T-helper 9 cell (primary cell): ENCODE measurements at regions not wholly inside any gene's neighbourhood (a gene's known extent, or its start where the extent isn't known, plus 50 kb on each side); places are given as distances from the start of the nearest gene placed in this dataset.

ENCODE experiments used
- DNase-seq: peaks from one replicate; pipeline ENCODE4 v3.0.0-alpha.2; 2020

GRCh38 chr11:37704791-37705190 lies 1106.8 kb upstream of the RAG2 start:
- DNase-seq: no peak

GRCh38 chr11:37699644-37700043 lies 1101.6 kb upstream of the RAG2 start:
- no peak for DNase-seq

- no peak for DNase-seq
Measured at GRCh38 chr11:37695283-37695682, 1097.2 kb upstream of the RAG2 start.

- no peak for DNase-seq
Measured at GRCh38 chr11:37689951-37690350, 1091.9 kb upstream of the RAG2 start.

- no peak for DNase-seq
Measured at GRCh38 chr11:37688456-37688855, 1090.4 kb upstream of the RAG2 start.

- DNase-seq: no peak
Measured at GRCh38 chr11:37687130-37687529, 1089.1 kb upstream of the RAG2 start.

GRCh38 chr11:37671321-37671720 lies 1073.3 kb upstream of the RAG2 start:
- DNase-seq: no peak

GRCh38 chr11:37666960-37667359 lies 1068.9 kb upstream of the RAG2 start:
- no peak for DNase-seq

GRCh38 chr11:37657645-37658044 lies 1059.6 kb upstream of the RAG2 start:
- no peak for DNase-seq

GRCh38 chr11:37647767-37648166 lies 1049.7 kb upstream of the RAG2 start:
- DNase-seq: no peak

GRCh38 chr11:37643968-37644367 lies 1045.9 kb upstream of the RAG2 start:
- DNase-seq: no peak

GRCh38 chr11:37642296-37642695 lies 1044.3 kb upstream of the RAG2 start:
- DNase-seq: no peak

GRCh38 chr11:37632748-37633147 lies 1034.7 kb upstream of the RAG2 start:
- no peak for DNase-seq

- DNase-seq: no peak
Measured at GRCh38 chr11:37630866-37631265, 1032.8 kb upstream of the RAG2 start.

GRCh38 chr11:37623778-37624177 lies 1025.7 kb upstream of the RAG2 start:
- DNase-seq: no peak

- no peak for DNase-seq
Measured at GRCh38 chr11:37621662-37622061, 1023.6 kb upstream of the RAG2 start.

GRCh38 chr11:37616291-37616690 lies 1018.3 kb upstream of the RAG2 start:
- DNase-seq: no peak

GRCh38 chr11:37613031-37613430 lies 1015.0 kb upstream of the RAG2 start:
- DNase-seq: no peak

- no peak for DNase-seq
Measured at GRCh38 chr11:37612146-37612545, 1014.1 kb upstream of the RAG2 start.

- DNase-seq: no peak
Measured at GRCh38 chr11:37605229-37605628, 1007.2 kb upstream of the RAG2 start.

GRCh38 chr11:37598381-37598780 lies 1000.3 kb upstream of the RAG2 start:
- DNase-seq: no peak

- no peak for DNase-seq
Measured at GRCh38 chr11:37597776-37598175, 999.7 kb upstream of the RAG2 start.

- no peak for DNase-seq
Measured at GRCh38 chr11:37595845-37596244, 997.8 kb upstream of the RAG2 start.

GRCh38 chr11:37574361-37574760 lies 976.3 kb upstream of the RAG2 start:
- no peak for DNase-seq

GRCh38 chr11:37572491-37573171 lies 974.6 kb upstream of the RAG2 start:
- no peak for DNase-seq
